ENCODE measurements at regions not wholly inside any gene's neighbourhood (a gene's known extent, or its start where the extent isn't known, plus 50 kb on each side); places are given as distances from the start of the nearest gene placed in this dataset.

DNA sequence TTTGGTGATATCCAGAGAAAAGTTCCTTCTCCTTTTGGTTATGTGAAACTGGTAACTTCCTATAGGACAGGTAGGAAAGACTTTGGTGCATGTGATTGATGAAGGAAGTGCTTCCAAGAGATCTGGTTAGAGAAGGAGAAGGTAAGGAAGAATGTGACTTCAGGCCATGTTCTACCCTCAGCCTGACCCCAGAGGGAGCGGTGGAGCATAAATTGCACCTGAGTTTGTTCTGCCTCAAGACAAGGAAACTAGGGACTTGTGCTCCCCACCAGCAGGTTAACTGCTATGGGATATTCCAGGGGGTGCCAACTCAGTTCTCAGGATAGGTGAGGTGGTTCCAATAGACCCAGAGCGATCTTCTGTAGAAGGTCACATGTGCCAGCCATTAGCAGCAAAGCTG, 299.3 kb upstream of the XYLT1 start:
- TF ChIP-seq, protein P1, sequence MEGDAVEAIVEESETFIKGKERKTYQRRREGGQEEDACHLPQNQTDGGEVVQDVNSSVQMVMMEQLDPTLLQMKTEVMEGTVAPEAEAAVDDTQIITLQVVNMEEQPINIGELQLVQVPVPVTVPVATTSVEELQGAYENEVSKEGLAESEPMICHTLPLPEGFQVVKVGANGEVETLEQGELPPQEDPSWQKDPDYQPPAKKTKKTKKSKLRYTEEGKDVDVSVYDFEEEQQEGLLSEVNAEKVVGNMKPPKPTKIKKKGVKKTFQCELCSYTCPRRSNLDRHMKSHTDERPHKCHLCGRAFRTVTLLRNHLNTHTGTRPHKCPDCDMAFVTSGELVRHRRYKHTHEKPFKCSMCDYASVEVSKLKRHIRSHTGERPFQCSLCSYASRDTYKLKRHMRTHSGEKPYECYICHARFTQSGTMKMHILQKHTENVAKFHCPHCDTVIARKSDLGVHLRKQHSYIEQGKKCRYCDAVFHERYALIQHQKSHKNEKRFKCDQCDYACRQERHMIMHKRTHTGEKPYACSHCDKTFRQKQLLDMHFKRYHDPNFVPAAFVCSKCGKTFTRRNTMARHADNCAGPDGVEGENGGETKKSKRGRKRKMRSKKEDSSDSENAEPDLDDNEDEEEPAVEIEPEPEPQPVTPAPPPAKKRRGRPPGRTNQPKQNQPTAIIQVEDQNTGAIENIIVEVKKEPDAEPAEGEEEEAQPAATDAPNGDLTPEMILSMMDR (IDR thresholded peaks at IDR 0.05), result no peak
- no peak for TF ChIP-seq EZH2 (IDR thresholded peaks at IDR 0.05; ENCODE audit: borderline replicate concordance, insufficient read depth, low read depth, low read length, poor library complexity, severe bottlenecking)

Data from B cell (primary cell).